HG03460 (cell line): ENCODE measurements at regions not wholly inside any gene's neighbourhood (a gene's known extent, or its start where the extent isn't known, plus 50 kb on each side); places are given as distances from the start of the nearest gene placed in this dataset.
"Not testable (repeated sequence)": the region's sequence is repeated elsewhere in the genome, so short reads cannot be mapped to it uniquely, and the experiment has no call there.

Source experiments
- ATAC-seq: cut with Tn5 transposase; IDR thresholded peaks from one replicate; pipeline ENCODE4 v1.9.1; 2021; ENCODE audit not compliant: unreplicated experiment

DNA sequence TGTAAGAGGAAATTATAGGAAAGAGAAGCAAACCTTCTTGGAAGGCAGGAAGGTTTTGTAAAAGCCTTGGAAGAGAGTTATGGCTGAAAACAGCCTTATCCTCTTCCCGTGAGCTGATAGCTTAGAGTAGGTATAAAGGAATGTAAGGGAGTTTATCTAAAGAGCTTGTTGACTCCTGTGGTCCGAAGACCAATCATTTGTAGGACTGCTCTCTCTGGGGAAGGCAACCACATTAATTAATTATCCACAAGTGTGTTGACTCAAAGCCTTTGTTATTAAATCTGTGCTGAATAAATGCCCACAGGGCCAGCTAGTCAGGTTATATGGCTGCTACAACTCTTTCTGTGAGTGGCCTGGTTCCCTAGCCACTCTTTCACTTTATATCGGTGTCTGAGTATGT lies 452.1 kb upstream of the RASGRP1 start:
- ATAC-seq = no peak

DNA sequence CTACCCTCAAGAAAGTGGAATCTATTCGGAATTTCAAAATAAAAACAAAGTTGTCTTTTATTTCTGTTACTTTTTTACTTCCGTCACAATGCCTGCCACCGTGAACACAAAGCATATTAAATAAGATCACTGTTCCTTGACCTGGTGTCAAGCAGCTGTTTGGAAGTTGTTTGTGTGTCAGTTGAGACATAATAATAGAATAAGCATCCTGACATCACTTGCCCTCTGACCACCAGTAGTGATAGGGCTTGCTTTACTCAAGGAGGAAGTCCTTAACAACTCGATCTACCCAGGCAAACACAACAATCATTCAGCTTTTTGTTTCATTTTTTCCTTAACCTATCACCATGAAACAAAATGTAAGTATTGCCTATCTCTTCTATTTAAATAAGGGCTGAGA lies 454.4 kb upstream of the RASGRP1 start:
- no peak for ATAC-seq

DNA sequence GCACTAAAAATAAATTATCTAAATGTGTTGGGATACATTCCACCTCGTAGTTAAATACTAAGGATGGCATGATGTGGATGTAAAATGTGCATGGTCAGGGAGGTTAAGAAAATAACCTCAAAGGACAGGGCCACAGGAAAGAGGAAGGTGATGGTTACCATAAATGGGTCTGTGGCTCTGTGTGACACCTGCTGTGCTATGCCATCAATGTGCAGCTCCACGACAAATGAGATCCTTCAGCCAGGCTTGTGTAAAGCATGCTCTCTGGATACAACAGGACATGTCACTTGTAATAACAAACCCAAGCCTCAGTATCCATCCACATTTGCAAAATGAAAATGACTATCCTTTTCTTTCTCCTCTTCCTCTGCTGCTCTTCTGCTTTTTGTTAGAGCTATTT lies 456.7 kb upstream of the RASGRP1 start:
- ATAC-seq = no peak

DNA sequence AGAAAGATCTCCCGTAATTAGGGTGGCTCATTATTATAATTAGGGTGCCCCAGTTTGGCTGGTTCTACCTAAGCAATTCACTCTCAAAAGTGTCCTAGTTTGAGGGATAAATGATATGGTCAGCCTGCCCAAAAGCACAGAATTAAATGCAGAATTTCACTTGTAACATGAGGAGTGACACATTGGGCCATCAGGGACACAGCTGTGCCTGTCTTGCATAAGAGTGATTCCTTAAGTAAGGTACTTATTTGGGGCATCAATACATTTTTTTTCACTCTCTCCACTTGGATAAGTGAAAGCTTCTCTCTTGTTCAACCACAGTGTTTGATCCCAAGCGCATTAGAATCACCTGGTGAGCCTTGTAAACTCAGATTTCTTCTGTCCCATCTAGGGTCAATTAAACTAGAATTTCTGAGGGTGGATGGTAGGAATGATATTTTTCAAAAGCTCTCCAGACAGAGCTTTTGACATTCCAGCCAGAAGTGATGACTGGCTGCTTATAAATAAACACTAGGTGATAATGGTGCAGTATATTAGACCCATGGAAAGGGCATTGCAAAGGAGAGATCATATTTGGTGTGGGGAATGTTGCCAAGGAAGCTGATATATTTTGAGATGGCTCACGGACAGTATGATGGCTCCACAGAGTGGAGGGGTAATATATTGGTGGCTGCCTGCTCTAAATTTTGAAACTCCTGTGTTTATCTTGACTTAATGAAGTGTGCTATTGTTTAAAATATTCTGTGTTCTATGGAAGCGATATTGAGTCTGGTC lies 458.1 kb upstream of the RASGRP1 start:
- no peak for ATAC-seq

DNA sequence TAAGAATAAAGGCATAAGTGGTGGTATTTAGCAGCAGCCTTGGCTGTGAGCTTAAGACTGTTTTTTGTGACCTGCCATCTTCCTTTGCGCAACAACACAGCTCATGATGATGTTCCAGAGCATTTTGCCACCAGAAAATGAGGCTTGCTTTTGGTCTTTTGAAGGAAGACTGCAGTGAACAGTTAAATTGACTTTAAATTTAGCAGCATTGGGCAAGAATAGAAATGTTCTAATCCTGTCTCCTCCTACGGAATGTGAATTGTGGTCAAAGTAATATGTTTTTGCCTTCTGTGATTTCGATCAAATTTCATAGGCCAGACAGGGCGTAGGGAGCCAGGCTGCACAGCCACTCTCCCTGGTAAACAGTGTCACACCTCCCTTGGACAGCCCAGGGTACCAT lies 460.7 kb upstream of the RASGRP1 start:
- ATAC-seq = no peak

DNA sequence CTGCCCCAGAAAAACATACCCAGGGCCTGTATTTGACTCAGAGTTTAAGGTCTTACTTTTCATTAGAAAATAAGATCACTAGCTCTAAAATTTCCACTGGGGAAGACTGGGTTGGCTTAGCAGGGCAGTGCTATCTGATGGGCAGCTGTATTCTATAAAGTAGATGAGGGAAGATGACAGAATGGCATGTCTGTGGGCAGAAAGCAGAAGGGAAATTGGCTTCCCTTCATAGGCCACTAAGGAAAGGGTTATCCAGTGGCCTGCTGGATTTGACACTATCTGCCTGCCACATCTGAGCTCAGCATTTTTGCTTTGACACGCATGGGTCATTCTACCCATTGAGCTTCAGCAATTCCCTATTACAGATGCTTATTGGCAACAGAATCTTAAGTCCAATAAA lies 461.3 kb upstream of the RASGRP1 start:
- ATAC-seq = no peak

DNA sequence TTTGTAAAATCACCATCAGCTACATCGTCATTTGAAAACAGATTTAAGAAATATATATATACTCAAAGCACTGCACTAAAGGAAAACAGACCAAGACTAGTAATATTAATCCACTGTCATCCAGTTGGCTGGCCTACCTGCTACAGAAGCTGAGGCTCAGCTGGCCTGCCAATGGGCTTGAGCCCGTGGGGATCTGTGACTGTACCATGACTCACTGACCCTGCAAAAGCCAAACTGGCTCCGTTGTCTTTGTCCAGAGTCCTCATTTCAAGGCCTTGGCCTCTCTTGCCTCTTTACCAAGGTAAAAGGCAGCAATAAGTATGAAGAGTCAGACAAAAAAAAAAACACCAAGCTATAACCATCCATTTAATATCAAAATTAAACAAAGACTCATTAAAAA lies 463.5 kb upstream of the RASGRP1 start:
- no peak for ATAC-seq

DNA sequence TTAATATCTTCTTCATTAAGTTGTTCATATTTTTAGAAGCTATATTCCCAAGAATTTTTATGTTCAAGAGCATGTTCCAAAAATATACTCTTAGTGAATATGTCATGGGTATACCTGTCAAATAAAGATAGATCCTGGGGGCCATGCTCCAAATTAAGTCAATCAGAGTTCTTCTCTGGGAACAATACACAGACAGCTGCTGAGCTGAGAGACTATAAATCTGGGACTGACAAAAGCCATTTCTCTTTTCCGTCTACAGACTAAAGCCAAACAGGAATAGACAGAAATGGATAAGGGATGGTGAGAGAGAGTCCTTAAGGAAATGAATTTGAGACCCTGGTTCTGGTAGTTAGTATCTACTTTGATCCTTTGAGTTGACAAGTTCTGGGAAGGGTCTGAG lies 465.1 kb upstream of the RASGRP1 start:
- no peak for ATAC-seq

DNA sequence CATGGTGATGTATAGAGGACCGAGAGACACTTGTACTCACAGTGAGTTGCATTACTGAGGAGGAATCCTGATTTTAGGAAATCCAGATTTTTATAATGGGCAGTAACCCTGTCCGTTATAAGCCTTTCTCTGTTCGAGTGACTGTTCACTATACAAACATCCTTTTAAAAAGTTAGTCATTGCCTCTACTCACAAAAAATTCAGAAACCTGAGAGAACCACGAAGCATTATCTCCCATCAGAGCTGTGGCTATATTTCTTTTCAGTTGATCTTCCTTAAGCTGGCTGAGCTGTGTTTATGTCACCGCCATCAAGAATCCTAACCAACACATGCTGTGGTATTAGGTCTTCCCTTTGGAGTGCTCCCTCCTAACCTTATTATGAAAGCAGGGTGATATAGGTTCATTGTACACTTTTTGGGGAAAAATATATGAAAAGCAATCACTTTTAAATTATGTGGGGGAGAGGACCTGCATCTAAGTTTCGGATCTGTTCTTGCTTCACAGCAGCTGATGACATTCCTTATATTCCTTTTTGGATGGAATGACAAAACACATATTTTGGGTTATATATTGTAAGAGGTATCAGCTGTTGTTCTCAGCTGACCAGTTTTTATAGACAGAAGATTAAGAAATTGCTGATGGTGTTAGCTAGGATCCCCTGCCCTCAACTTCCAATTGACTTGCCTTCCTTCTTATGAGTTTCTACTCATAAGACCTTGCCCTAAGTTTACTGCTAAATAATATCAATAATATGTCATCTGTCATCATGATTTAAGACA lies 465.9 kb upstream of the RASGRP1 start:
- no peak for ATAC-seq

DNA sequence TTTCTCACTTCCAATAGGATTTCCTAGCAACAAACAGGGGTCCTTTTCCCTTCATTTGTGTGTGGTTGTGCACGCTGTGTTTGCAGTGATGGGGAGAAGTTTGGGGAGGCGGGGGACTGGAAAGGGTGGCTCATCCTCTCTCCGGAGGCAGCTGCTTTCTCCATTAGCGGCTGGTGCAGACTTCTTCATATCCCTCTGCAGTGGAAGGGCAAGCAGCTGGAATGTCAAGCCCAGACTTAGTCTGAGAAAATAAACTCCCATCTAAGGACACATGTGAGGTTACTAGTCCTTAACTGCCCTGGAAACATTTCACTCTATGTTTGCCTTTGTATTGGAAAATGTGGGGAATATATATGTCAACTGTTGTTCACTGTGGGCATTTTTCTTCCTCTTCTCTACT lies 467.0 kb upstream of the RASGRP1 start:
- ATAC-seq = no peak

DNA sequence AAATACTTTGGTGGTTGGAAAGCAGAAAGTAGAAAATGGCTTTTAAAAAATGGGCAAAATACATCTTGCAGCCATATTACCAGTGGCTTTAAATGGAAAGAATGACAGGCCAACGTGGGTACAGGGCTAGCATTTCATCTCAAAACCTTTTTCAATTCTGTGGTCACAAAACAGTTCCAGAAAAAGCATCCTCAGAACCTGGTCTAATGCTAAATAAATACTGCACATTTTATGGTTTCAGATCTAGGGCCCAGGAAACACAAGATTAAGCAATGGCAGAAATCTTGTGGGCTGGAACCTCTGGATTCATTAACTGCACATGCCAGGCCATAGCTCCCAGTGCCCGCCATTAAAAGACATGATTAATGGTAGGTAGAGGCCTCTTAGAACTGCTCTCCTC lies 470.2 kb upstream of the RASGRP1 start:
- ATAC-seq = no peak

DNA sequence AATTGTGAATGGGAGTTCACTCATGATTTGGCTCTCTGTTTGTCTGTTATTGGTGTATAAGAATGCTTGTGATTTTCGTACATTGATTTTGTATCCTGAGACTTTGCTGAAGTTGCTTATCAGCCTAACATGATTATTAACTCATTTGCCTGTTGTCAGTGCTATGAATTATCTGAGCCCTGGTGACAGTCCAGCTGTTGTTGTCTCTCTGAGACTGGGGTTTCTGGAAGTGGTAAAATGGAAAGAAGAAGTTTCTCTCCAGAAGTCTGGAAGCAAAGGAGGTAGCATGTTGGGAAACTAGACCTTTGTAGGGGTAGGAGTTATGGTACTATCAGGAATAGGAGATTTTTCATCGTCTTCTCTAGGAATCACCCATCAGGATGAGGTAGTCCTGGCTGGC lies 473.0 kb upstream of the RASGRP1 start:
- not testable (repeated sequence) for ATAC-seq

DNA sequence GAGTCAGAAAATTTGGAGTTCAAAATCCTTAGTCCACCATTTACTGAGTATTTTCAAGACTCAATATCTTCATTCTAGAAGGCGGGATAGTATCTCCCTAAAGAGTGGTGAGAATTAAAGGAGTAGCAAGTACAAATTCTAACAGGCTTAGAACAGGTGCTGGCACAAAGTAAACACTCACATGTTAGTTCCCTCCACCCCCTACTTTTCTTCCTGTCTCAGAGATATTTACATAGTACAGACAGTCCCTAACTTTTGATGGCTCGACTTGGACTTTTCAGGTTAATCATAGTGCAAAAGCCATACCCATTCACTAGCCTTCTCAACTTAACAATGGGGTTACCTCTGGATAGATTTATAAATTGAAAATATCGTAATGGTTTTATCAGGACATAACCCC lies 476.2 kb upstream of the RASGRP1 start:
- ATAC-seq = no peak

DNA sequence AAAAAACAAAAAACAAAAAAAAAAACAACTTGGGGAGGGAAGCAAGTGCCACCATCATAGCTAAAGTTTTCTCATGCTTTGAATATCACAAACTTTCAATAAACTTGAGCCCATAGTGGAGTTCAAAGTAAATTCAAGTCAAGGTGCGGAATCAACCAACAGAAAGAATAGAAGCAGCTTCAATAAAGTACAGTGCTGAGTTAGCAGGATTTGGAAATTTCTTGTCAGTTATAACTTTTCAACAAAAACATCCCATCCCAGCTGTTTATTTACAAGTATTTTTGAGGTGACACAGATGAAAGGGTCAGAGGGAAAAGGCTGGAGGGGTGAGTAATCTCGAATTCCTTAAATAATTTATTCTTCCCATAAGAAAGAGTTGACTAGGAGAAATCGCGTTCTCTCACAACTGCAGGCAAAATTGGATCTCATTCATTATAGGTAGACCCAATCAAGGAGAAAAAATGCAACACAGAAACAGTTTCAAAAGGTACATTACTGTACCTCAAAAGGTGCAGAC lies 477.4 kb upstream of the RASGRP1 start:
- ATAC-seq = no peak

DNA sequence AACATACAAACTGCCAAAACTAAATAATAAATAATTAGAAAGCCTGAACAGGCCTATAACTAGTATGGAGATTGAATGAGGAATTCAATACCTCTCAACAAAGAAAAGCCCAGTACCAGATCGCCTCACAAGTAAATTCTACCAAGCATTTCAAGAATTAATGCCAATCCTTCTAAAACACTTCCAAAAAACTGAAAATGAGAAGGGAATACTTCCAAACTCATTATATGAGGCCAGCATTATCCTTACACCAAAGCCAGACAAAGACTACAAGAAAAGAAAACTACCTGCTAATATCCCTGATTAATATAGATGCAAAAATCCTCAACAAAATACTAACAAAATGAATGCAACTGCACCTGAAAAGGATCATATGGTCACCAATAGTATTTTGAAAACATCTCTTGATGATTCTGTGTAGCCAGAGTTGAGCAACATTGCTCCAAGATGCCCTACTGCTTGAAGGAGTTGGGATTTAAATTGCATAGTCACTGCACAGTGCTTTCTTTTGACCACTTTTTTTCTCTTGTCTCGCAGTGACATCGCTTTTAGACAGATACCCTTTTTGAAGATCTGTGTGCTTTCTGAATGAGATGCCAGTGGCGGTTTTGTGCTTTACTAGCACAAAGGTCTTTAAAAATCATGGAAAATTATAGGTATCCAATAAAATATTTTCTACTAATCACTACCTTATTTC lies 487.2 kb upstream of the RASGRP1 start:
- no peak for ATAC-seq

DNA sequence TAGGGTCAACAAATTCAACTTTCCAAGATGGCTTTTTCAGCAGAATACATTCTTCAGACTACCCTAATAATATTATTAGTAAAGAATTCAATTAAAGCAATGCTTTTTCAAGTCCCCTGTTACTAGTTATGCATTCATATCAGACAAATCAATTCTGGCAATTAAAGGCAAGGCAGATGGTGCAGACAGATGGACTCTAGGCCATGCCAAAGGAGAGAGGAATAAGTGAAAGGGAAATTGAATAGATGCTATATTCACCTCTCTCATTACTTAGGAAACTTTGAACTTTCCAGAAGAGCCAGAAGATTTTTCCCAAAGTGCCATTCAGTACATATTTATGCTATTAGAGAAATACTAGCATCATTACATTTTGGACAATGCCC lies 487.7 kb upstream of the RASGRP1 start:
- ATAC-seq = no peak

DNA sequence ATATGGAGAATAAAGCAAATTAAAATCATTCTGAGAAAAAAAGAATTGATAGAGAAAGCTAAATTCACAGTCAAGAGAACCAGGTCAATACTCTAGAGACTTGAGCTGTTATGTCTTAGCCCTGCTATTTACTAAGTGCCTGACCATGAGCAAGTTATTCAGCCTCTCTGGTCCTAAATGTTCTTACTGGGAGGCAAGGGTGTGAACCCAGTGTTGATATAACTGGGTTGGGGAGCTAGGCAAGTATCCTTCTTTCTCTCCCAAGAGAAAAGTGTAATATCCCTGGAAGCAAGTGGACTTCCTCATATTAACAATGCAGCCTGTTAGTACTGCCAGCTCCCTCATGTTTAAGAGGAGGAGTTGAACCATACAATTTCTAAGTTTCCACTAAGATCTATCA lies 488.9 kb upstream of the RASGRP1 start:
- no peak for ATAC-seq

DNA sequence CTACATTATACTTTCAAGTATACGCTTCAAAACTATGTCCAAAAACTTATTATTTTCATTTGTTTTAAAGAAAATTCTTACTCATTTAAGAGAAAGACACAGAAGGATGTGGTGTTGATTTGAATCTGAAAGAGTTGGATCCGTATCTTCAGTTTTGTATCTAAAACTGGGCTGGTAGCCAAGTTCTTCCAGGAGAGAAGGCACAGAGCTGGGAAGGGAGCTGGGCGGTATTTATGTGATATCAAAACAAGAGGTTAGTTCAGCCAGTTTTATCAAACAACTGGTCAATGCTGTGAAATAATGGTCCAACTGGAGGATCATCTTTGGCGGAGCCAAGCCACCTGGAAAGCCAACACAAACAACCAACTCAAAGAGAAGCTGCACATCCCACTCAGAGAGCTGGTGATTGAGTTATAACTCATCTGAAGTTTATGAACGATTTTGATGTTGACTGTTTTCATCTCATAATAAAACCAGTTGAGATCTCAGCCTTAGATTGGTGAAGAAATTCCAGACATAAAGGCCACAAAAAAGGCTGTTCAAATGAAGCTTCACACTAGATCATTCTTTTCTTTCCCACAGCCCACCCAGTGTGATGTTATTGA lies 489.6 kb upstream of the RASGRP1 start:
- no peak for ATAC-seq

DNA sequence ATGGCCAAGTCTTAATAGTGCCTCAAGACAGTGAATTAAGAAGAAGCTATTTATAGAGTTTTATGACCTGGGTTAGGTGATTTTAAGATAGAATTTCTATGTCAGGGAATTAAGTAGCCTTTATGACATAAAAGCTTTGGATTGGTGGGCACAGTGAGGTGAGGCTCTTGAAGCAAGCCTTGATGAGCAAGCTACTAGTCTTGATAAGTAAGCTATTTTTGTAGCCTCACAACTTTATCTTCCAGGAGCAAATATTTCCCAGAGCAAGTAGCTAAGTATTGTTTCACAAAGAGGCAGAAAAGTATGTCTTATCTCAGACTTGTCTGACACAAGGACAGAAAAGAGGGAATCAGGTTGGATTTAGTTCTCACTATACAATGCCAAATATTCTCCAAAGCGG lies 491.7 kb upstream of the RASGRP1 start:
- ATAC-seq = no peak

DNA sequence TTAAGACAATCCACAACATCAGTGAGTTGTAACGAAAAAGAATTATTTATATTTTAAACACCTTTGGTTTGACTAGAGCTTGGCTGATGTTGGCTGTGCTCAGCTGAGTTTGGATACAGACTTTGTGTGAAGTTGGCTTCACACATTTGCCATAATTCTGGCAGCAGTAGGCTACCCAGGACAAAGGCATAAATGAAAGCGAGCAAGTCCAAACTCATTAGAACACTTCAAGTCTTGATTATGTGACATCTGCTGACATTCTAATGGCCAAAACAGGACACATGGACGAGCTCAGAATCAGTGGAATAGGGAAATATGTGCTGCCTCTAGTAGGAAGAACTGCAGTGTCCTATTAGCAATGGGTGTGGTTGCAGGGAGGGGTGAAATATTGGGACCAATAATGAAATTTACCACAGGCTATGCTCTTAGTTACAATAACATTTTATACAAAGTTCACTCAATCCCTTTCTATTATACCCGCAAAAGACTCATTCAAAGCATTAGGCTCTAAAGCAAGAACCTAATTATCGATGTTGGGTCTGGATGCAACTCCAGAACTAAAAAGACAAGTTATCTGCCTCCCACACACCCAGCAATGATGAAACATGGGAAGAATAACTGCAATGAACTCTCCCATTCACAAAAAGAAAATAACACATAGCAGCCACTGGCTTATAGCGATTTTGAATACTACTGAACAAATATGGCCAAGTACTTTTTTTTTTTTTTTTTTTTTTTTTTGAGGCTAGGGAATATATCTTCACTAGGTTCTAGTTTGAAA lies 493.9 kb upstream of the RASGRP1 start:
- ATAC-seq = no peak

DNA sequence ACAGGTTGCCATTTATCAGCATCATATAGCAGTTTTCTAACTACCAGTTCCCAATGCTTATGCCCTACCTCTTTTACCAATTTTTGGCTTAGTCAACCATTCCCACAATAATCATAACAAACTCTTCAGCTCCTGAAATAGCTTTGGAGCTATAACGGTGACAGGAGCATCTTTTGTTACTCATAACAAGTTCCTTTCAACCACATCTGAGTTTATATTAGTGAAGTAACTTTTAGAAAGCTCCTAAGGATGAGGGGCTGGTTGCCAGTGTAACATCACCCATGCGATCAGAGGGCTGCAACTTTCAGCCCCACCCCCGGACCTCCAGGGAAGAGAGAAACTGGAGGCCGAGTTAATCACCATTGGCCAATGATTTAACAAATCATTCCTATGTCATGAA lies 495.3 kb upstream of the RASGRP1 start:
- ATAC-seq = no peak
